HG03103 (cell line): ENCODE measurements at regions not wholly inside any gene's neighbourhood (a gene's known extent, or its start where the extent isn't known, plus 50 kb on each side); places are given as distances from the start of the nearest gene placed in this dataset.
"Not testable (repeated sequence)": the region's sequence is repeated elsewhere in the genome, so short reads cannot be mapped to it uniquely, and the experiment has no call there.

Experiments
- ATAC-seq: cut with Tn5 transposase; IDR thresholded peaks from one replicate; pipeline ENCODE4 v1.9.1; 2021; ENCODE audit warnings: low read depth; ENCODE audit not compliant: unreplicated experiment

DNA sequence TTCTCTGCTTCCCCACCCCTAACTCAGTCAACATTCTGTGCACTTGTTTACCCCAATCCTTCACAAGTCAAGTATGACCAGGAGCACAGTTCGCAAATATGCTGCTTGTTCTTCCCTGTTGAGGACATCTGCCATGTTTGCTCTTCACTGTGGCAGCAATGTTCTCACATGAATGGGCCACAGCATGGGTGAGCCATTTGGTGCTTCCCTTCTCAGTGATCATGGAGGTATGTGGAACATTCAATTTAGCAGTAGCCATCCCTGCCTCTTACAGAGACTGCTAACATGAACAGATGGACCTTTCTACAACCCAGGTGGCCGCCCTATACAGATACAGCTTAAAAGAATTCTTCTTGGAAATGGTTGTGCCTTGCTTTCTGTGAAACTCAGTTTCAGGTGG, 660.1 kb upstream of the SGO1 start:
- no peak for ATAC-seq

DNA sequence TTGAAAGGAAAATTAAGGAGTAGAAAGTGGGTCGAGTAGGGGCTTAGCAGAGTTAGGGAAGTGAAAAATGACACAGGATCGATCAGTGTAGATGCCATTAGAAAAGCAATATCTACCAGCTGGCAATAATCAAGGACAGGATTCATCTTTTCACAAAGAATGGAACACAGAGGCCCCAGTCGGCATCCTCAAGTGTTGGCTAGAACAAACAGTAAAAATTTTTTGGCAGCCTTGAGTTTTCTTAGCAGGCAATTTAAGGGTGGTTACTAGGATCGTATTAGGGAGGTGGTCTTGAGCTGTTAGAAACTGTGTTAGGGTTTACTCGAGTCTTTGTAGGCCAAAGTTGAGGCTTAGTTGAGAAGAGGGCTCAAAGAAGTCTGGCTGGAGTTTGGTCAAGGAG, 658.8 kb upstream of the SGO1 start:
- no peak for ATAC-seq

DNA sequence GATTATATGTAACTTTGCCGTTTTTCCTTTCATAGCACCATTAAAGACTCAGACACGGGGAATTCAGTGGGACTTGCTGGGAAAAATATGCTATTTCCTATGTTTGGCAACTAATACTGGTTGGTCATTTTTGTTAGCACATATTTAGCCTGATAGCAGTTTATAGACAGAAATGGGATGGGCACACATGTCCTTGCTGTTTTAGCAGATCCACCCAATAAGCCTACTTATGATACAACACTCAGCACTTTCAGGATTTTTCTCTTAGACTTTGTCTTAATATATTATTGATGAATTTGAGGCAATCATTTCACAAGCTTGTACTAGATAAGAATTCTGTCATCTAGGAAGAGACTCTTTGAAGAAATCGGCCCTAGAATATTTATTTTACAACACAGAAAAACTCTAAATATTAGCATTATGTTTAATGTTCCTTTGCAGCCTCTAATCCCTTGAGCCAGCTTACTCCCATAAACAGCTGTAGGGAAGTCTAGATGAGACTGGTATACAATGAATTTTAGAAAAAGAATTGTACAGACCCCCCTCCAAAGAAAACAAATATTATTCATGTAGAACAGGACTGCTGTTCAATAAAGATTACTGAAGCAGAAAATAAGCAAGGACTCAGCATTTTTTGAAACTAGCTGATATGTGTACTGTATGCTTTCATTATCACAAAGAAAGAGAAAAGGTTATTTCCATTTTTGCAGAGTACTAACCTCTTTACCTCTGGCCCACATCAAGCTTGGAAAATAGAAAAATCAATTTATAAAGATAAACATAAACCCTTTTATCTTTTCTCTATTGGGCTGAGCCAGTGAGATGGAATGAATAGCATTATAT, 656.8 kb upstream of the SGO1 start:
- no peak for ATAC-seq

DNA sequence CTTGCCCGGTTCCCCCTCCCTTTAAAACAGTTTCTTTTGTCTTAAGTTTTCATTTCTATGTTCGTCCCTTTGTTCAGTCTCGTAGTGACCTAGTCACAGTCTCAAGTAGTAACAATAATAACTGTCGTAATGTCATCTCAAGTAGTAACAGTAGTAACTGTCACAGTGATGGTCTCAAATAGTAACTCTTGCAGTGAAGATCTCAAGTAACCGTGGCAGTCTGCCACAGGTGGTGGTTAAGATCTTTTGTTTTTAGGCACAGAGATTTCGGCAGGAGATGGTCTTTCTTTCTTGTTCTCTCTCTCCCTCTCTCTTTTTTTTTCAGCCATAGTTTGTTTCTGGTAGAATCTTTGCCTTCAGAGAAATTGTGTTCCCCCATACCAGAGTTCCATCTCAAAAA, 656.0 kb upstream of the SGO1 start:
- no peak for ATAC-seq

DNA sequence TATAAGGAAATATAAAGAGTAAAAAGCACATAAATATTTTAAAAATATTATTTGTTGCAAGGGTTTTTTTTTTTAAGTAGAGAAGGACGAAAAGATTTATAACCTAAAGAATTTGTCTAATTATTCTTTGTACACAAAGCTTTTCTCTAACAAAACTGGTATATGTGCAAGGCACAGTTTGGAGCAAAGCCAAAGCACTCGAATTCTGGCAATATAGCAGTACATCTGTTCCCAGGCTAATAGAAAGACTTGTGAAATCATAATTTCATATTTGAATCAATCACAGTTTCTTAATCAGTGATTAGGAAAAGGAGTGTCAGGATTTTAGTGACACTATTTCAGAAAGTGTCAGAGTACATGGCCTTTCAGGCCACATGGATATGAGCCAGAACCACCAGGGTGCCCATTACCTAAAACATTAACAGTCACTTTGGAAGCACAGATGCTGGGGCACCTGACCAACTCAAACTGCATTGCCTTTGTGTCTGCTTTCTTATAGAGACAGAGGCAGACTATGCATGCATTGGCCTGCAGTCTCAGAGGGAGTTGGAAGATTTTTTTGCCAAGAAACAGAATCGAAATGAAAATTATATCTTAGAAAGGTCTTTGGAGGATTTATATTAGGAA, 651.8 kb upstream of the SGO1 start:
- ATAC-seq = no peak

DNA sequence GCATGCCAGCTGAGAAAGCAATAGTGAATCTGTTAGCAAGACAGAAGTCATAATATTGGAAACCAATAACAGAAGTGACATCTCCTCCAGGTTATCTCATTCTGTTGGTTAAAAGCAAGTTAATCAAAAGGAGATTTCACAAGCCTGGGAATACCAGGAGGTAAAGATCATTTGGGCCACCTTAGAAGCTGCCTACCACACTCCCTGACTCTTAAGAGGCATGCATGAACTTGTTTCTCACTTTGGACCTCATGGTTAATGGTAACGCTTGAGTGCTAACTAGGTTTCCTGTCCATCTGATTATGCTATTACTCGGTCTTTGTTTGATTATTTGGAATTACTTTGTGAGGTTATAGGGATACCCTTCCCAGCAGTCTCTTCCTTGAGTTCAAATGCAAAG, 650.8 kb upstream of the SGO1 start:
- ATAC-seq = no peak

DNA sequence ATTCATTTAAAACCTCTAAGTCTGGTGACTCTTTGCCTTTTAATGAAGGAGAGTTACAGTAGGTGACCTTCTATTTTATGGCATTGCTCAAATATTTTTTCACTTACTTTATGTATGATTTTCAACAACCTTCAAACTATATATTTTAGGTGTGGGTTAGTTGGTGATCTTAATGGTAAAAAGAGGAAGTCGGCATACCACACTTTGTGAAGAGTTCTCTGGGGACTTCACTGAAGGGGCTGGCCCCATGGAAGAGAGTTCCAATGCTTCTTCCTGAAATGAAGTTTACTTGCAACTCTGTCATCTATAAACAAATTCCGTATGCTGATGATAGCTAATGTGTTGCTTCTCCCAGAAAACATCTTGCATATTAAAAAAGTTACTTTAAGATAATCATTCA, 647.0 kb upstream of the SGO1 start:
- no peak for ATAC-seq

DNA sequence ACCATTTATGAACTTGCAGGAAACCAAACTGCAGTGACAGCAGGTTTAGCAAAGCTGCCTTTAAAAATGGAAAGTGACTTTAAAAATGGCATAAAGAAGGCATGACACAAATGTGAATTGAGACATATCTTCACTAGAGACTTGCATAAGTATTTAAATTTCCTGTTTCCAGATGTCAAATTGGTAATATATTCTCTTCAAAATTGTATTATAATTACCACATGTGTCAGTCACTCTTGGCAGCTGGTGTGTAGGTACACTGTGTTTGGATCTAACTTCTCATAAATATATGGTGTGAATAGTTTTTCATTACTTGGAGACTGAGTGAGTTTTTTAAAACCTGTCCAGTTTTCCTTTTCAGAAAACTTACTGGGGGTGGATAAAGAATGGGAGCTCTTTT, 636.2 kb upstream of the SGO1 start:
- ATAC-seq = no peak

DNA sequence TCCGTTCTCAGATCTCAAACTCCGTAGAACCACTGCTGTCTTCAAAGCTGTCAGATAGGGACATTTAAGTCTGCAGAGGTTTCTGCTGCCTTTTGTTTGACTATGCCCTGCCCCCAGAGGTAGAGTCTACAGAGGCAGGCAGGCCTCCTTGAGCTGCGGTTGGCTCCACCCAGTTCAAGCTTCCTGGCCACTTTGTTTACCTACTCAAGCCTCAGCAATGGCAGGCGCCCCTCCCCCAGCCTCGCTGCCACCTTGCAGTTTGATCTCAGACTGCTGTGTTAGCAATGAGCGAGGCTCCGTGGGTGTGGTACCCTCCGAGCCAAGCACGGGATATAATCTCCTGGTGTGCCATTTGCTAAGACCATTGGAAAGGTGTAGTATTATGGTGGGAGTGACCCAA, 634.9 kb upstream of the SGO1 start:
- not testable (repeated sequence) for ATAC-seq

DNA sequence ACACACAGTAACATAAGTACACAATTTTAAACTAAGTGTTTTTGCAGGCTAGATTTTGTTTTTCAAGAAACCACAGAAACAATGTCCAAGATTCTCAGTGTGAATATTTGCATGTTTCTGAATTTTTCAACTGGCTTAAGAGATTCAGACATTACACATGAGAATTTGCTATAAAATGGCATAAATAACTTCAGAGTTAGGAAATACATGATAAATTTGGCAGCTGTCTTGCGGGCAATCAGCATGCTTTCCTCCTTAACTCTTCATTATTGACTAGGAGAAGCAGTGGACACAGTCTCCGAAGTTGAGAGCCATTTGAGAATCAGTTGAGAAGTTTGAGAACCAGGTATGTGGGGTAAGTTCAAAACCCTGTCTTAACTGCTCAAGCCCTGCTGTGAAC, 625.6 kb upstream of the SGO1 start:
- ATAC-seq = no peak

DNA sequence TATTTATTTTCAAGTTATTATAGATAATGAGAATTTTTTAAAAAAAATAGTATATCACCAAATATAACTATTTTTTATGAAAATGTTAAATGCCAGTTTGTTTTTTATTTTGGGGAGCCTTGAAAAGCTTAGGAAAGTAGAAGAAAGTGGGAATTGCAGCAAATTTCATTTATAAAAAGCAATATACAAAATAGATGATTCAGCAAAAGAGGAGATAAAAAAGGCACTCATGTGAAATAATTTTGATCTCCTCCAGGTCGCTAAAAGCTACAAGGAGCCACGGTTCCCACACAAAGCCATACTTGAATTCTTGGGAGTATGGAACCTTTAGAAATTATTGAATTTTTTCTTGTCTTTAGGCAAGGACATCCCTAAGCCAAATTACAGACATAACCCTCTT, 625.0 kb upstream of the SGO1 start:
- no peak for ATAC-seq

DNA sequence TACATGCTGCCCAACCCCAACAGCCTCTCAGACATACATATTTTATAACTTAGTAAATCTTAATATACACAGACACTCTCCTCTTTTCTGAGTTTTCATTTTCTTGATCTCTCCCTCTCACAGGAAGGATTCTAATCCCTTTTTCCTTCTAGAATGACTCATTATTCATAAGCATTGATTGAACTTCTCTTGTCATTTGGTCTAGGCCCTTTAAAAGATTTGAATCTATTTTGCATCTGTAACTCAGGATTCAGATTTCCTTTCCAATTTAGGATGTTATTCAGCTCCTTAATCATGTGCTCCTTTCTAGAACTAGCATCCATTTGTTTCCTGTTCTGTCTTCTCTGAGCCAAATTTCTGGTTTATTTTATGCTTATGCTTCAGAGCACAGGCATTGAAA, 624.5 kb upstream of the SGO1 start:
- ATAC-seq = no peak

DNA sequence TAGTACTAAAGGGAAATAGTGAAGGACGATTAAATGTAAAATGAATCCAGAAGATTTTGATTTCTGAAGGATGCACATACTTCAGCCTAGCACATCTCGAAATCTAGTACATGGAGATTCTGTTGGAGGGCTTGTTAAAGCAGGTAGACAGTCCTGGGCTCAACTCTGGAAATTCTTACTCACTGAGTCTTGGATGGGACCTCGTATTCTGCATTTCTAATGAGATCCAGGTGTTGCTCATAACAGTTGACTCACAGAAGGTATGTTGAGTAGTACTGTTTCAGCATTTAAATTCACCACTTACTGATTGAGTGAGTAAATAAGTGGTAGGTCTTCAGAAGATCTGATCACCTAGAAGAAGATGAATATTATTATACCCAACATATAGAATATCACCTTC, 623.4 kb upstream of the SGO1 start:
- no peak for ATAC-seq

DNA sequence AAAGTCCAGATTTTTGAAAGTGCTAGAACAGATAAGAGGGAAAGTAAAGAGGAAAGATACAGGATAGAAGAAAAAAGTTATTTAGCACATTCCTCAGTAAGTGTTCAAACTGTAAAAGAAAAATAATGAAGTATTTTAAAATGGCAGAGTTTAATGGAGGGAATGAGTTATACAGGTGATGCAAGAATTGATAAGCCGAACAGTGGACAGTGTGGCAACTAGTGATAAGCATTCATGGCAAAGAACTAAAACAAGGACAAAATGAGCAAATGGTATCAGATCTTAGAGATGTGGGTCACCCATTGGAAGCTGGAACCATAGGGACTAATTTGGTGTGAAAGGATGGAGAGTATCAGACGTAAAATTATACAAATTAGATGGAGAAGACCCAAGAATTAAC, 622.9 kb upstream of the SGO1 start:
- ATAC-seq = no peak

DNA sequence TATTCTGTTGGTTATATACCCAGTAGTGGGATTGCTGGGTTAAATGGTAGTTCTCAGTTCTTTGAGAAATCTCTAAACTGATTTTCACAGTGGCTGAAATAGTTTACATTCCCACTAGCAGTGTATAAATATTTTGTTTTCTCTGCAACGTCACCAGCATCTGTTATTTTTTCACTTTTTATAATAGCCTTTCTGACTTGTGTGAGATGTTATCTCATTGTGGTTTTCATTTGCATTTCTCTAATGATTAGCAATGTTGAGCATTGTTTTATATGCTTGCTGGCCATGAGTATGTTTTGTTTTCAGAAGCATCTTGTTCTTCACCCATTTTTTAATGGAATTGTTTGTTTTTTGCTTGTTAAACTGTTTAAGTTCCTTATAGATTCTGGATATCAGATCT, 612.7 kb upstream of the SGO1 start:
- ATAC-seq = no peak

DNA sequence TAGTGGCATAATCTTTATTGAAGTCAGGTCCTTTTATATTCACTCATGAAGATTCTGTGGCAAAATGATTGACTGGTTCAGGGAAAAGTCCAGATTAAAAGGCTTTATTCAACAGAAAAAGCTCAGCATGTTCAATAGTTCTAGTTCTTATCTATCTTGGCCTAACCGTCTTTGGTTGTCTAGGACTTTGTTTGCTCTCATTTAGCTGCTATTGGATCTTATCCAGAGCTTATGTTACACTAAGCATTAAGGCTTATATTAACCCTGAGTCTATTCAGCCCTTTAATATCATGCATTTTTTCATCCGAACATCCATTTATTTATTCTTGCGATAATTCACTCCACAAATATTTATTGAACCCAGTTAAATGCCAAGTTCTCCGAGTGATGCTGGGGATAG, 601.0 kb upstream of the SGO1 start:
- ATAC-seq = no peak

DNA sequence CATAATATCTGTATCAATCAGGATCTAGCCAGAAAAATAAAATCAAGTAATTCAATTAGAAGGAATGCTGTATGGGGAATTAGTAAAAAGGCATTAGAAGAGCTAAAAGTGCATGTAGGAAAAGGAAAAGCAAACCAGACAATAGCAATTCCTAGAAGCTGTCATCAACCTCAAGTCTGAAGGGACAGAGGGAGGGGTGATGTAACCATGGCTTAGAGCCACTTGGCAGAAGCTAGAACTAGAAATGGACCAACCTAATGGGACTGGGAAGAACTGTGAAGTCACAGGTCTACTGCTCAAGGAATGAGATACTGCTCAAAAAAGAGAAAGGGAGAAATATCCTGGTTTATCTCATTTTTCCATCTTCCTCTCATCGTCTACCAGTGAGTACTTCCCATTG, 590.7 kb upstream of the SGO1 start:
- ATAC-seq = no peak

DNA sequence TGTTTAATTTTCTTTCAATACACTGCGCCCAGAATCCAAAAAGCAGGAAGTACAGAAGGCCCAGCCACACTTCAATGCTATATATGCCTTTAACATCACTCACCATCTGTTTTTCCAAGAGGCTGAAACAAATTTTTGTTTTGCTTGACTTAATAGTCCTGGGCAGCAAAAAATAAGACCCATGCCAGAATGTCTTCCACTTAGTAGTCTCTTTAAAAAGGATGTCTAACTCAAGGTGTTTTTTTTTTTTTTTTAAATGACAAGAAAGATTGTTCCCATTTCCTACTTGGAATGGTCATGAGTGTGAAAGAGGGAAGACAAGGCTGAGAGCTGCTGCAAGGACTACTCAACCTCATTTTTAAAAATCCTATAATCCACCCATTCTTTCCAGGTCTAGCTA, 590.3 kb upstream of the SGO1 start:
- ATAC-seq = no peak

DNA sequence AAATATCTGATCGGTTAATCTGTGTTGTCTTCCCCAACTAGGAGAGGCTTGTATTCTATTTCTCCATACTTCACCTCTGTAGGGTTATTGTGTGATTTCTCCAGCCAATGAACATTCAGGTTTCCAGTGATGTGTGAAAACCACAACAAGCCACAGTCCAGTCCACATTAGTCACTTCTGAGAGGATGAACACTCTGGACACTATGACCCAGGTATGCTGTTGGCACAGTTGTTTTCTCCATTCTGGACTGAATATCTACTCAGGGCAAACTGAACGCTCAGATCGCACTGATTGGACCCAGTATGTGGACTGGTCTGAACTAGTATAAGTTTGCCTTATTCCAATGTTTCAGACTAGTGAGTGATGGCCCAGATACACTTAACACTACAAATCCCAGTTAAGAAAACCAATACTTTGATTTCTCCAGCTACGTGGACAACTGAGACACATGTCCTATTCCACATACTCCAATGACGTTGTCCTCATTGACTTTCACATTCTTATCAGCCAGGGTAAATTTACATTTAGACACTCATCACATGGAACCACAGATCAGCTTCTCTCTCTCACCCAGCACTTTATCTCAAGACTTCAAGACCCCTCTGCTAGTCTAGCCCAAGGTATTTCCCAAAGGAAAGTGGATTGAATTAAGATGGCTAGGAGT, 587.4 kb upstream of the SGO1 start:
- no peak for ATAC-seq

DNA sequence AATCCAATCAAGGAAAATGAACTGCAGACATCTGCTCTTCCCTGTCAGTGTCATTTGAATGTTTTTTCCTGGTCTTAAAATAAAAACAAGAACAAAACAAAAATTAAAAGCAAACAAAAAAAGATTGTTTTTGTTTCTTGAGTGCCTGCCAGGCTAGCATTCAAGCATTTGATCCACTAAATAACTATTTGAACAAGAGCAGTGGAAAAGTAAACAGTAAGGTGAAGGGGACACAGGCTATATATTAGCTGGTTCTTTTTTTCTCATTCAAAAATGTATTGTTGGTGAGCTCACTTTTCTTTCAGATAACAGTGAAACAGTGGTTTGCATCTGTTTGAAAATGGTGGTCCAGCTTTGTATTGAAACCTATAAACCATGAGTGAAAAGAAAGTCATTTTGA, 586.9 kb upstream of the SGO1 start:
- ATAC-seq = no peak

DNA sequence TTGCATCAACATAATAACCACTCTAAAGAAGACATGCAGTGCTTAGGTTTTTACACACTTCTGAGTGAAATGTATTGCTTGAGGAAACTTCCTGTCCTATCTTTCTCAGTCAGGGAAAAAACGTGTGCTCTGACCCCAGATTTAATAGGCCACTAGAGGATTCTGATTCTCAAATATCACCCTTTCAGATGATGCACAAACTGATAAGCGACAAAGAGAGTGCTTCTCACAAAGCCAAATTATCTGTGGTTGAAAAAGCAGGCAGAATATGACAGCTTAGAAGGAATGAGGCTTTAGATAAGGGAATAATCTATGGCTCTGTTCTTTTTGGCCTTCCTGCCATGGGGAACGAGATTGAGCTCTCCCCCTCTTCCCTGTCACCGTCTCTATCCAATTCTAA, 583.4 kb upstream of the SGO1 start:
- ATAC-seq = no peak

DNA sequence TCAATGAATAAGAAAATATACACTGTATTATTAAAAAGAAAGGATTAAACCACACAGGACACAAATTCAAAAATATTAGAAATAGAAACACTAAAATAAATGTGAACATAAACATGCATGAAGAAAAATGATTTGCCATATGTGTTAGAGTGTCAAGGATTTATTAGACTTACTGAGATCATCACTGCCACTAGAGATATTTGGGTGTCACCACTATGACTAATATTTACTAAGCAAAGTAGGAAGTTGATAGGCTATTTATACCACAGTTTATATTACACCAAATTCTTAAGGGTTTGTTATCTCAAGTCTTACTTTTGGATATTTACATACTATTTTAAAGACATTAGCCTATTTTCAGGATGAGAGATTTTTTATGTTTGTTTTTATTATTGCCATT, 575.0 kb upstream of the SGO1 start:
- no peak for ATAC-seq
